ENCODE measurements at regions not wholly inside any gene's neighbourhood (a gene's known extent, or its start where the extent isn't known, plus 50 kb on each side); places are given as distances from the start of the nearest gene placed in this dataset.

- DNase-seq: no peak
Measured at GRCh38 chr5:93048858-93049257, 532.2 kb downstream of the NR2F1-AS1 start.

GRCh38 chr5:93044859-93045666 lies 536.0 kb downstream of the NR2F1-AS1 start:
- DNase-seq: no peak

- no peak for DNase-seq
Measured at GRCh38 chr5:93039888-93040287, 541.1 kb downstream of the NR2F1-AS1 start.

GRCh38 chr5:93034621-93035590 lies 546.1 kb downstream of the NR2F1-AS1 start:
- no peak for DNase-seq

GRCh38 chr5:93022796-93023447 lies 558.1 kb downstream of the NR2F1-AS1 start:
- DNase-seq: no peak

GRCh38 chr5:93022211-93022610 lies 558.8 kb downstream of the NR2F1-AS1 start:
- no peak for DNase-seq

- DNase-seq: no peak
Measured at GRCh38 chr5:93019896-93020295, 561.1 kb downstream of the NR2F1-AS1 start.

- no peak for DNase-seq
Measured at GRCh38 chr5:93018461-93018860, 562.6 kb downstream of the NR2F1-AS1 start.

- no peak for DNase-seq
Measured at GRCh38 chr5:93017849-93018248, 563.2 kb downstream of the NR2F1-AS1 start.

- DNase-seq: no peak
Measured at GRCh38 chr5:93017376-93017775, 563.6 kb downstream of the NR2F1-AS1 start.

- DNase-seq: no peak
Measured at GRCh38 chr5:93010616-93011015, 570.4 kb downstream of the NR2F1-AS1 start.

- no peak for DNase-seq
Measured at GRCh38 chr5:93010037-93010436, 571.0 kb downstream of the NR2F1-AS1 start.

GRCh38 chr5:93008502-93009207 lies 572.4 kb downstream of the NR2F1-AS1 start:
- no peak for DNase-seq

- DNase-seq: no peak
Measured at GRCh38 chr5:93006915-93007314, 574.1 kb downstream of the NR2F1-AS1 start.

GRCh38 chr5:92998456-92998855 lies 582.6 kb downstream of the NR2F1-AS1 start:
- no peak for DNase-seq

- DNase-seq: no peak
Measured at GRCh38 chr5:92994392-92994791, 586.6 kb downstream of the NR2F1-AS1 start.

GRCh38 chr5:92992073-92992472 lies 588.9 kb downstream of the NR2F1-AS1 start:
- DNase-seq: no peak

GRCh38 chr5:92991581-92992067 lies 589.4 kb downstream of the NR2F1-AS1 start:
- DNase-seq: no peak

- DNase-seq: no peak
Measured at GRCh38 chr5:92990771-92991170, 590.2 kb downstream of the NR2F1-AS1 start.

- DNase-seq: no peak
Measured at GRCh38 chr5:92981001-92981400, 600.0 kb downstream of the NR2F1-AS1 start.

- DNase-seq: no peak
Measured at GRCh38 chr5:92980491-92980890, 600.5 kb downstream of the NR2F1-AS1 start.

- no peak for DNase-seq
Measured at GRCh38 chr5:92979716-92980115, 601.3 kb downstream of the NR2F1-AS1 start.

Data from activated CD8-positive, alpha-beta memory T cell treated with anti-CD3 and anti-CD28 coated beads, Interleukin-2, amount 50 U/mL, for 4 hours (primary cell).